NB4 (cell line): ENCODE measurements at regions not wholly inside any gene's neighbourhood (a gene's known extent, or its start where the extent isn't known, plus 50 kb on each side); places are given as distances from the start of the nearest gene placed in this dataset.

ENCODE experiments used
- DNase-seq: peaks from one replicate; pipeline ENCODE4 v3.0.0; 2010; ENCODE audit warnings: low read depth
- H3K4me3 ChIP-seq: one replicate; pipeline ENCODE4 v1.5.1; 2011; ENCODE audit warnings: mild to moderate bottlenecking, low read depth, low read length, moderate library complexity
- MAX ChIP-seq: IDR thresholded peaks from 2 replicates; pipeline ENCODE4 v1.6.1; 2011; ENCODE audit warnings: low read depth, low read length
- MYC ChIP-seq: IDR thresholded peaks from 2 replicates; pipeline ENCODE4 v1.6.1; 2011; ENCODE audit warnings: low read depth, low read length
- POLR2A ChIP-seq: IDR thresholded peaks from 2 replicates; pipeline ENCODE4 v1.6.1; 2011; ENCODE audit warnings: mild to moderate bottlenecking; ENCODE audit not compliant: insufficient read length; ENCODE audit errors: extremely low read depth
- TF ChIP-seq, protein P1 (sequence below): IDR thresholded peaks from one replicate; pipeline ENCODE4 v1.5.1; 2012; ENCODE audit warnings: low read depth, low read length

DNA sequence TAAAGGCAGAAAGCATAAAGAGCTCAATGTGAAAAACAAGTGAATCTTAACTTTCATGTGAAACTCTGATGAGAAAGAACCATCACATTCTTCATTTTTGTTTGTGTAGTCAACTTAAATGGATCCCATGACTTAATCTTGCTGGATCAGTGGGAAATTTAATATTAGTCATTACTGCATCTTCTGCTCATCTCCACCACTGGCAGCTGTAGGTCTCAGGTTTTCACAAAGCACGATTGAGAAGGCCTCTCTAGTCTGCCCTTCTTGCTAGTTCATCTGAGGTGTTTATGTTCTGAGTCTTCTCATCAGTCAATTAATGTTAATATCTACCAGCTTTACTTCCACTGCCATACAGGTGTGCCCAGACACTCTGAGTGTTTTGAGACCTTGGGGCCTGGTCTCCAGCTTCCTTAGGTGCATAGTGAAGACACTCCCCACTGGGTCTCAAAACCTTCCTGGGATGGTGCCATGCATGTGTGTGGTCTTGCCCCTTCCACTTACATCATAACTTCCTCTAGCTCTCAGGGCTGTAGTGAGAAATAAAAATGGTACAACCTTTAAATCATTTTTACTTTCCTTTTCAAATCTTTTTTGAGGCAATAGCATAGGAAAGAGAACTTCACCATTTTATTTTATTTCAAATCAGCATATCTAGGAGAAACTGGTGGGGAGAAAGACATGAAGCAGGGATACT, 421.6 kb upstream of the CBLB start:
- DNase-seq = no peak
- TF ChIP-seq, protein P1, sequence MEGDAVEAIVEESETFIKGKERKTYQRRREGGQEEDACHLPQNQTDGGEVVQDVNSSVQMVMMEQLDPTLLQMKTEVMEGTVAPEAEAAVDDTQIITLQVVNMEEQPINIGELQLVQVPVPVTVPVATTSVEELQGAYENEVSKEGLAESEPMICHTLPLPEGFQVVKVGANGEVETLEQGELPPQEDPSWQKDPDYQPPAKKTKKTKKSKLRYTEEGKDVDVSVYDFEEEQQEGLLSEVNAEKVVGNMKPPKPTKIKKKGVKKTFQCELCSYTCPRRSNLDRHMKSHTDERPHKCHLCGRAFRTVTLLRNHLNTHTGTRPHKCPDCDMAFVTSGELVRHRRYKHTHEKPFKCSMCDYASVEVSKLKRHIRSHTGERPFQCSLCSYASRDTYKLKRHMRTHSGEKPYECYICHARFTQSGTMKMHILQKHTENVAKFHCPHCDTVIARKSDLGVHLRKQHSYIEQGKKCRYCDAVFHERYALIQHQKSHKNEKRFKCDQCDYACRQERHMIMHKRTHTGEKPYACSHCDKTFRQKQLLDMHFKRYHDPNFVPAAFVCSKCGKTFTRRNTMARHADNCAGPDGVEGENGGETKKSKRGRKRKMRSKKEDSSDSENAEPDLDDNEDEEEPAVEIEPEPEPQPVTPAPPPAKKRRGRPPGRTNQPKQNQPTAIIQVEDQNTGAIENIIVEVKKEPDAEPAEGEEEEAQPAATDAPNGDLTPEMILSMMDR = no peak
- TF ChIP-seq MAX (no peak), MYC (no peak)
- H3K4me3 ChIP-seq = no peak overlapping the region

DNA sequence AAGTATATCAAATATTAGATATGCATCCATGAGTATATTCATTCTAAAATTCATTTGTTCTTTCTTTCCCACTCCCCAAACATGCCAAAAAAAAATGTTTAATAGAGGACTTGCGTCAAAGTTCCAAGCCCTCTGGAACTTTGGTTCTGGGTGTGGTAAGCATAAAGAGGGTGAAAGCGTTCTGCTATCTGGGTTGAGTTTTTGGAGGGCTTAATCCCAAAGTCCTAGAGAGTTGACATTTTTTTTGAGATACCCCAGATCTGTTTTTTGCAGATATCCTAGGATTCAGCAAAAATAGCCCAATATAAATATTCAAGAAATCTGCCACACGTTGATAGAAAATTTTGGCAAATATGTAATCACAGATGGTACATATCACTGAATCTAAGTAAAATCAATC, 424.3 kb upstream of the CBLB start:
- H3K4me3 ChIP-seq = no peak overlapping the region
- DNase-seq = no peak
- TF ChIP-seq POLR2A (no peak), MYC (no peak), MAX (no peak)
- TF ChIP-seq, protein P1 = no peak

DNA sequence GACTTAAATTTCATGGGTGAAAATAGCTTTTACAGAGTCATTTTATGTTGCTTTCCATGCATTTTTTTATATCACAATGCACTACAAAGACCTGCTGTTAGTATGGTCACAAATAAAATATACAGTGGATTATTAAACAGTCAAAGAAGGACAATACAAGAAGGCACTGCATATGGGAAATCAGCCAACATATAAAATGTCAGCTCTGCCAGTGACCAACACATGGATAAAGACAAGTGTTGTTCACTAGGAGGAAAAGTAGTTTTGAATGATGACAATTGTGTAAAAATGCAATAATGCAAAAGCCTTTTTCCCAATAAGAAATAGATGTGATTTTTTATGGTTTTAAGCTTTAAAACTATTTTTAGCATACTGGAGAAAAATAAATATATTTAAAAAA, 425.3 kb upstream of the CBLB start:
- no peak overlapping the region for H3K4me3 ChIP-seq
- TF ChIP-seq MYC (no peak), POLR2A (no peak), MAX (no peak)
- TF ChIP-seq, protein P1 = no peak
- DNase-seq = no peak

DNA sequence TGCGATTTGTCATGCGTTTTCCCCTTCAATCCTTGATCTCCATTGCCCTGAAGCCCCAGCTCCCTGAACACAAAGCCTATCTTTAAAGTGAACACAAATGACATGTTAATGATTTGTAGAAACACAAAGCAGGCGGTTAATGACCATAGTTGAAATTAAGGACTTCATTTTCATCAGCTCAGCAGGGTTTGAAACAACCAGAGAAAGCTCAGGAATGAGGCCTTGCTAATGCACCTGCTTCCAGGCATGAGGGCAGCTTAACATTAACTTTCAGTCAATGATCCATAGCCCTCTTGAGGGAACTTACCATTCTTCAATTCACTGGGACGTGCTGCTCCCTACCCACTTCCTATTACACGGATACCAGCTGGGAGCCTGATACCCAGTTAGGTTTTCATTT, 427.2 kb upstream of the CBLB start:
- H3K4me3 ChIP-seq = no peak overlapping the region
- DNase-seq = no peak
- TF ChIP-seq MYC (no peak), MAX (no peak), POLR2A (no peak)
- TF ChIP-seq, protein P1 = no peak

- no peak overlapping the region for H3K4me3 ChIP-seq
- no peak for DNase-seq
- TF ChIP-seq MAX (no peak), POLR2A (no peak), MYC (no peak)
- TF ChIP-seq, protein P1 = no peak
These were observed 430.7 kb upstream of the CBLB start for GRCh38 chr3:106299300-106300098.
